Hepatocyte (in vitro differentiated cells): ENCODE measurements at regions not wholly inside any gene's neighbourhood (a gene's known extent, or its start where the extent isn't known, plus 50 kb on each side); places are given as distances from the start of the nearest gene placed in this dataset.

ENCODE experiments used
- DNase-seq: peaks from one replicate; pipeline ENCODE4 v3.0.0-alpha.2; 2016; ENCODE audit warnings: low spot score
- H2AFZ ChIP-seq: fragments of 200-600 bp; sonication (generic); 2 replicates; pipeline ENCODE4 v1.6.0; 2016; ENCODE audit warnings: antibody characterized with exemption, mild to moderate bottlenecking
- H3K27ac ChIP-seq: fragments of 200-600 bp; sonication (generic); 2 replicates; pipeline ENCODE4 v1.5.1; 2016; ENCODE audit warnings: mild to moderate bottlenecking
- H3K27me3 ChIP-seq: fragments of 200-600 bp; sonication (generic); 2 replicates; pipeline ENCODE4 v1.6.1; 2016
- H3K36me3 ChIP-seq: fragments of 200-600 bp; sonication (generic); replicated peaks from 2 replicates; pipeline ENCODE4 v1.5.1; 2016; ENCODE audit warnings: low read depth; ENCODE audit not compliant: insufficient read depth
- H3K4me1 ChIP-seq: fragments of 200-600 bp; sonication (generic); 2 replicates; pipeline ENCODE4 v1.5.1; 2016; ENCODE audit warnings: mild to moderate bottlenecking, moderate library complexity; ENCODE audit not compliant: insufficient read depth
- H3K4me2 ChIP-seq: fragments of 200-600 bp; sonication (generic); 2 replicates; pipeline ENCODE4 v1.6.0; 2016
- H3K4me3 ChIP-seq: fragments of 200-600 bp; sonication (generic); 2 replicates; pipeline ENCODE4 v1.5.1; 2016; ENCODE audit warnings: mild to moderate bottlenecking
- H3K79me2 ChIP-seq: fragments of 200-600 bp; sonication (generic); 2 replicates; pipeline ENCODE4 v1.6.0; 2017; ENCODE audit warnings: mild to moderate bottlenecking
- H3K9me2 ChIP-seq: fragments of 200-600 bp; sonication (generic); replicated peaks from 2 replicates; pipeline ENCODE4 v1.6.0; 2017; ENCODE audit warnings: mild to moderate bottlenecking; ENCODE audit not compliant: insufficient read depth
- H3K9me3 ChIP-seq: fragments of 200-600 bp; sonication (generic); 2 replicates; pipeline ENCODE4 v1.5.1; 2016; ENCODE audit warnings: low read depth, mild to moderate bottlenecking
- H4K20me1 ChIP-seq: fragments of 200-600 bp; sonication (generic); 2 replicates; pipeline ENCODE4 v1.6.0; 2016; ENCODE audit warnings: mild to moderate bottlenecking; ENCODE audit not compliant: insufficient read depth, poor library complexity, severe bottlenecking
- CTCF ChIP-seq: fragments of 200-600 bp; sonication (generic); IDR thresholded peaks from 2 replicates; pipeline ENCODE4 v1.5.1; 2016; ENCODE audit warnings: antibody characterized with exemption, mild to moderate bottlenecking; ENCODE audit not compliant: poor library complexity
- EZH2 ChIP-seq: fragments of 200-600 bp; sonication (generic); IDR thresholded peaks from 2 replicates; pipeline ENCODE4 v1.6.1; 2016; ENCODE audit warnings: antibody characterized with exemption, mild to moderate bottlenecking, borderline replicate concordance
- EZH2phosphoT487 ChIP-seq: fragments of 200-600 bp; sonication (generic); IDR thresholded peaks from one replicate; pipeline ENCODE4 v1.6.1; 2018; ENCODE audit warnings: antibody characterized with exemption, mild to moderate bottlenecking, low read depth, moderate library complexity; ENCODE audit not compliant: unreplicated experiment, severe bottlenecking
- WGBS: methylation state at CpG from one replicate; pipeline ENCODE4 v1.1.6; 2016; ENCODE audit warnings: low lambda C conversion rate; ENCODE audit errors: missing lambda C conversion rate; 5-methylcytosine and 5-hydroxymethylcytosine counted together

DNA sequence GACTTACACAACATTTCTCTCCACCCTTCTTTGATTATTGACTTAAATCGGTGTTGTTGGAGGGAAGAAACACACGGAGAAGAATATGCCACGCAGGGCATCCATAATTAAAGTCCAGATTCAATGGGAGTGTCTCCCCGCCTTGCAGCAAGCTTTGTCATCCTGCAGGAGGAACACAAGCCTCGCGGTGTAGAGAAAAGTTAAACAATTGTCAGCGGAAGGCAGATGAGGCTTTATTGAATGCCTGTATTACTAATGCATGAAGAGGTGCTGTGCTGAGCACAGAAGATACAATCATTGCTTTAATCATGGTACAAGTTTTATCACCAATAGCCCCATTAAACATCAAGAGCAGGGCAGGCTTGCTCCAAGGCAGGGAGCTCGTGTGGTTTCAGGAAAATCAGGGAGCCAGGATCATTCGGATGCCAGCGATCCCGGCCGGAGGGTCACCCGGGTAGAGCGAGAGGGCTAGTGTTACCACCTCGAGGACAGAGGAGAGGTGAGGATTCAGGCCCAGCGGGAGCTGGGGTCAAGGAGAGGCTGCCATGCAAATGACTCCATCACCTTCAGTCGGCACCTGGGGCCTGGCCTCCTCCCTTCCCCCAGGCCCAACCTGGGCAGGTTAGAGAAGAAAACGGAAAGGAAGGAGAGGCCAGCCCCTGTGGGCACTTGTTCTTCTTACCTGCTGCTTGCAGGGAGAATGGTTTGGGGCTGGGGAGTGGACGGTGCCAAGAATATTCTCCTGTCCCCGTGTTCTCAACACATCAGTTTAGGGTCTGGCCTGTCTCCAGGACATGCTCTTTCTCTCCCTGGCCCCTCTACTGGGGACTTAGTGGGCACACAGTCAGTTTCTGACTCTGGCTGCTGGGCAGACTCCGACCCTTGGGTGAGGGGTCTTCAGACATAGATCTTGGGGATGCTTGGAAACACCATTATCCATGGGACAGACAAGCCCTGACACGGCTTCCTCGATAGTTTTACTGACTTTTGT, 289.5 kb downstream of the IRX2 start:
- WGBS = 86% methylated on average over 22 of the region's 23 CpGs
- Histone ChIP-seq H3K4me2 (no peak overlapping the region), H4K20me1 (no peaks in the 10 kb centered on the region), H3K9me3 (no peaks in the 10 kb centered on the region), H3K79me2 (no peaks in the 10 kb centered on the region), H3K36me3 (no peaks in the 10 kb centered on the region), H3K27ac (no peak overlapping the region), H3K4me3 (no peak overlapping the region), H3K27me3 (no peaks in the 10 kb centered on the region), H3K4me1 (no peaks in the 10 kb centered on the region), H3K9me2 (no peaks in the 10 kb centered on the region), H2AFZ (no peak overlapping the region)
- no peak for DNase-seq
- TF ChIP-seq CTCF = no peak
- no peak for TF ChIP-seq EZH2phosphoT487
- TF ChIP-seq EZH2 = no peak

DNA sequence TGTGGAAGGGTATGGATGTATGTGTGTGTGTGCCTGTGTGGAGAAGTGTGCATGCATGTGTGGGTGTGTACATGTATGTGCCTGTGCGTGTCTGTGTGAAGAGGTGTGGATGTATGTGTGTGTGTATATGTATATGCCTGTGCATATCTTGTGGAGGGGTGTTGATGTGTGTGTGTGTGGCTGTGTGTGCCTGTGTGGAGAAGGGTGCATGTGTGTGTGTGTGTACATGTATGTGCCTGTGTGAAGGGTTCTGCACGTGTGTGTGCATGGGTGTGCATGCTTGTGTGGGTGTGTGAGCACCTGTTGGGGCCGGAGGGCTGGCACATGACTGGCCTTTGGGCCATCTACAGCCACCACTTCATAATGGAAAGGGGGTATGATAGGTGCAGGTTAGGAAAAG, 291.4 kb downstream of the IRX2 start:
- no peak for TF ChIP-seq EZH2phosphoT487
- no peak for TF ChIP-seq CTCF
- no peak for TF ChIP-seq EZH2
- WGBS = 83% methylated on average over 3 of the region's 3 CpGs
- no peak for DNase-seq
- Histone ChIP-seq H3K4me1 (no peaks in the 10 kb centered on the region), H3K4me2 (no peak overlapping the region), H3K4me3 (no peak overlapping the region), H4K20me1 (no peaks in the 10 kb centered on the region), H3K36me3 (no peaks in the 10 kb centered on the region), H3K9me2 (no peaks in the 10 kb centered on the region), H3K9me3 (no peaks in the 10 kb centered on the region), H3K79me2 (no peaks in the 10 kb centered on the region), H2AFZ (no peak overlapping the region), H3K27ac (no peak overlapping the region), H3K27me3 (no peaks in the 10 kb centered on the region)

- no peak overlapping the region for H3K4me3 ChIP-seq
- H2AFZ ChIP-seq = no peak overlapping the region
- TF ChIP-seq EZH2 = no peak
- TF ChIP-seq EZH2phosphoT487 = no peak
- TF ChIP-seq CTCF = no peak
- H3K36me3 ChIP-seq = no peaks in the 10 kb centered on the region
- no peaks in the 10 kb centered on the region for H4K20me1 ChIP-seq
- no peak overlapping the region for H3K4me2 ChIP-seq
- WGBS = 47% methylated on average over 2 of the region's 2 CpGs
- H3K27ac ChIP-seq = no peak overlapping the region
- no peaks in the 10 kb centered on the region for H3K9me2 ChIP-seq
- H3K27me3 ChIP-seq = no peaks in the 10 kb centered on the region
- DNase-seq = no peak
- H3K9me3 ChIP-seq = no peaks in the 10 kb centered on the region
- no peaks in the 10 kb centered on the region for H3K4me1 ChIP-seq
- no peaks in the 10 kb centered on the region for H3K79me2 ChIP-seq
Measured at GRCh38 chr5:2459251-2459650, 292.2 kb downstream of the IRX2 start.

DNA sequence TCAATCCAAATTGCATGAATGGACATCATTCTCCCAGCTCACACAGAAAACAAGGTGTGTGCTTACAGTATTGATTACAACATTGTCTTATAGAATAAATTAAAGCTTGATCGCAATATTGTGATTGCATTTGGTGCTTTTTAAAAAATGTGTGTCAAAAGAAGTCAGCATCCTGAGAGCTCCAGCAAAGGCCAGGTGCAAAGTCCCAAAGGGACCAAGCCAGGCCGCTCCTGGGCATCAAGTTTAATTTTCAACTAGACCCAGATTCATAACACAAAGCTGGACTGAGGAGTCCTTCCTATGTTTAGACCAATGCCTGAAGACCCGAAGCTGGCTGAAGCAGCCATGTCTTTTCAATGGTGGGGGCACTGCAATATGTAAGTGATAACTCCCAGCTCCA, 295.6 kb downstream of the IRX2 start:
- no peaks in the 10 kb centered on the region for H4K20me1 ChIP-seq
- H2AFZ ChIP-seq = no peak overlapping the region
- H3K27me3 ChIP-seq = no peaks in the 10 kb centered on the region
- no peak overlapping the region for H3K4me3 ChIP-seq
- H3K36me3 ChIP-seq = no peaks in the 10 kb centered on the region
- H3K79me2 ChIP-seq = no peaks in the 10 kb centered on the region
- TF ChIP-seq CTCF (no peak), EZH2phosphoT487 (no peak), EZH2 (no peak)
- 93% methylated on average over 3 of the region's 3 CpGs for WGBS
- H3K4me1 ChIP-seq = no peaks in the 10 kb centered on the region
- H3K4me2 ChIP-seq = no peak overlapping the region
- no peaks in the 10 kb centered on the region for H3K9me2 ChIP-seq
- DNase-seq = no peak
- no peak overlapping the region for H3K27ac ChIP-seq
- H3K9me3 ChIP-seq = no peaks in the 10 kb centered on the region
